Chondrocyte (in vitro differentiated cells): ENCODE measurements at regions not wholly inside any gene's neighbourhood (a gene's known extent, or its start where the extent isn't known, plus 50 kb on each side); places are given as distances from the start of the nearest gene placed in this dataset.

Experiments used
- DNase-seq: peaks from one replicate; pipeline ENCODE4 v3.0.0; 2021; ENCODE audit warnings: mixed read lengths, low spot score
- H3K27ac Mint-ChIP-seq: one replicate; pipeline ENCODE4 v1.8.0; 2021; ENCODE audit warnings: mild to moderate bottlenecking, moderate library complexity, mixed read lengths; ENCODE audit not compliant: unreplicated experiment
- H3K27me3 Mint-ChIP-seq: 2 replicates; pipeline ENCODE4 v1.8.0; 2021; ENCODE audit warnings: low read depth, mixed read lengths
- H3K36me3 Mint-ChIP-seq: 2 replicates; pipeline ENCODE4 v1.8.0; 2021; ENCODE audit warnings: low read depth, mixed read lengths
- H3K4me1 Mint-ChIP-seq: 2 replicates; pipeline ENCODE4 v1.8.0; 2021; ENCODE audit warnings: low read depth, mild to moderate bottlenecking, mixed read lengths
- H3K4me3 Mint-ChIP-seq: one replicate; pipeline ENCODE4 v1.8.0; 2021; ENCODE audit warnings: mild to moderate bottlenecking, moderate library complexity, mixed read lengths; ENCODE audit not compliant: unreplicated experiment
- H3K9me3 Mint-ChIP-seq: 2 replicates; pipeline ENCODE4 v1.8.0; 2021; ENCODE audit warnings: low read depth, mixed read lengths
- TF ChIP-seq, protein P1 (sequence below): fragments of 200-600 bp; sonication (generic); IDR thresholded peaks from 2 replicates; pipeline ENCODE4 v1.5.0; 2021; ENCODE audit warnings: antibody characterized with exemption, mild to moderate bottlenecking, moderate library complexity

DNA sequence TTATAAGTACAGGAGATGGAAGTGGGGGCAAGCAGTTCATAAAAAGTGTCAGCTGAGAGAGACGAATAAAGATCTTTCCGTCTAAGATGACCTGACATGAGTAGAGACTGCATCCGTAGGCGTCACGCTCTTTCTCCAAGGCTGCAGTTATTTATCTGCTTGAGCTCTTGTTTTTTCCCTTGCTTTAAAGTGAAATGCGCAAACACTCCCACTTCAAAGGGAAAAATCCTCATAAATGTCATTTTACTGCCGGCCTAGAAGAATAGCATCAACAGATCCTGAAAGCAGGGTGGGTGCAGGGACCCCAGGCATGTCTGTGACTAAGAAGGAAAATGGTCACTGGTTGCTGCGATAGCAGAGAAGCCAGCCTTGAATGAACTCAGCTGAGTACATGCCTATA is 647.4 kb downstream of the MED13L start:
- no peak overlapping the region for H3K4me3 Mint-ChIP-seq
- no peaks in the 10 kb centered on the region for H3K4me1 Mint-ChIP-seq
- H3K27me3 Mint-ChIP-seq, result peaks cover 4% of the 10 kb centered on the region
- peaks cover 8% of the 10 kb centered on the region for H3K9me3 Mint-ChIP-seq
- TF ChIP-seq, protein P1, sequence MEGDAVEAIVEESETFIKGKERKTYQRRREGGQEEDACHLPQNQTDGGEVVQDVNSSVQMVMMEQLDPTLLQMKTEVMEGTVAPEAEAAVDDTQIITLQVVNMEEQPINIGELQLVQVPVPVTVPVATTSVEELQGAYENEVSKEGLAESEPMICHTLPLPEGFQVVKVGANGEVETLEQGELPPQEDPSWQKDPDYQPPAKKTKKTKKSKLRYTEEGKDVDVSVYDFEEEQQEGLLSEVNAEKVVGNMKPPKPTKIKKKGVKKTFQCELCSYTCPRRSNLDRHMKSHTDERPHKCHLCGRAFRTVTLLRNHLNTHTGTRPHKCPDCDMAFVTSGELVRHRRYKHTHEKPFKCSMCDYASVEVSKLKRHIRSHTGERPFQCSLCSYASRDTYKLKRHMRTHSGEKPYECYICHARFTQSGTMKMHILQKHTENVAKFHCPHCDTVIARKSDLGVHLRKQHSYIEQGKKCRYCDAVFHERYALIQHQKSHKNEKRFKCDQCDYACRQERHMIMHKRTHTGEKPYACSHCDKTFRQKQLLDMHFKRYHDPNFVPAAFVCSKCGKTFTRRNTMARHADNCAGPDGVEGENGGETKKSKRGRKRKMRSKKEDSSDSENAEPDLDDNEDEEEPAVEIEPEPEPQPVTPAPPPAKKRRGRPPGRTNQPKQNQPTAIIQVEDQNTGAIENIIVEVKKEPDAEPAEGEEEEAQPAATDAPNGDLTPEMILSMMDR, result no peak
- no peak overlapping the region for H3K27ac Mint-ChIP-seq
- no peaks in the 10 kb centered on the region for H3K36me3 Mint-ChIP-seq
- no peak for DNase-seq

DNA sequence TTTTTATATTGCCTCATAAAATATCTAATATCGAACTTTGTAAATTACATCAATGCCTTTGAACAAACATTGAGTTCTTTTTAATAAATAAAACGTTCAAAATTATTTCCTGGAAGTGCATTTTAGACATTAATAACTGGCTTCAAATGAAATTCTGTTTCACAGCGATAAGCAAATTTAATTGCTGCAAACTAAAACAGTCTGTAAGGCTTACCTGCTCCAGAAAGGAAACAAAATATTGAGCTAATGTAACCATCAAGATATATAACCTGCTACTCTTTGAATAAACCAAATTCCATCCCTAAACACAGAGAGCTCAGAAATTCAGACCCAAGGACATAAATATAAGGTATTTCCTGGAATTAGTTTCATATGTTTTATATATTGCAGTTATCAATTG is 651.3 kb downstream of the MED13L start:
- no peaks in the 10 kb centered on the region for H3K4me1 Mint-ChIP-seq
- no peak overlapping the region for H3K27ac Mint-ChIP-seq
- peaks cover 12% of the 10 kb centered on the region for H3K9me3 Mint-ChIP-seq
- no peaks in the 10 kb centered on the region for H3K36me3 Mint-ChIP-seq
- peaks cover 5% of the 10 kb centered on the region for H3K27me3 Mint-ChIP-seq
- DNase-seq, result no peak
- TF ChIP-seq, protein P1, result no peak
- no peak overlapping the region for H3K4me3 Mint-ChIP-seq

DNA sequence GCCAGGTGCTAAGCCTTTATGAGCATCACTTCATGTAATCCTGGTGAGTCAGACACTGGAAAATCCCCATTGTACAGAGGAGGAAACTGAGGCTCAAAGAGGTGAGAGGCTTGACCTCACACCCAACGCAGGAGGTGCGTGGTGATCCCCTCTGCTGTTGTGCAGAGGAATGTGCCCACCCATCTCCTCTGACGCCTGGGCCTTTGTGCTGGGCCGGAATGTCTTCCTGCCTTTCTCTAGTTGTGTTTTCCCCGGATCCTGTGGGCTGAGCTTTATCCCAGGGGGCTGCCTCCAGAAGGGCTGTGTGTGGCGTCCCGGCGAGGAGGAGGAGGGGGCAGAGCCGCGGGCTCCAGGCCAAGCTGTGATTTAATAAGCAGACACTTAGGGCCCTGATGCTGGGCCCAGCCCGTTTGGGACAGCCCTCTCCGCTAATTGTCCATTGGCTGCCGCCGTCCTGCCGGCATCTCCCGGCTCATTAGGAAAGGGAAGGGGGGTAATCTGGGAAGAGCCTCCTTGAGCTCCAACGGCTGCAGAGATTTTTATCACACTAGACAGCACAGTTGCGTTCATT is 653.6 kb downstream of the MED13L start:
- peaks cover 6% of the 10 kb centered on the region for H3K9me3 Mint-ChIP-seq
- H3K27ac Mint-ChIP-seq, result no peak overlapping the region
- no peaks in the 10 kb centered on the region for H3K36me3 Mint-ChIP-seq
- H3K4me3 Mint-ChIP-seq, result no peak overlapping the region
- peaks cover 3% of the 10 kb centered on the region for H3K27me3 Mint-ChIP-seq
- no peak for DNase-seq
- TF ChIP-seq, protein P1, result no peak
- H3K4me1 Mint-ChIP-seq, result no peaks in the 10 kb centered on the region

DNA sequence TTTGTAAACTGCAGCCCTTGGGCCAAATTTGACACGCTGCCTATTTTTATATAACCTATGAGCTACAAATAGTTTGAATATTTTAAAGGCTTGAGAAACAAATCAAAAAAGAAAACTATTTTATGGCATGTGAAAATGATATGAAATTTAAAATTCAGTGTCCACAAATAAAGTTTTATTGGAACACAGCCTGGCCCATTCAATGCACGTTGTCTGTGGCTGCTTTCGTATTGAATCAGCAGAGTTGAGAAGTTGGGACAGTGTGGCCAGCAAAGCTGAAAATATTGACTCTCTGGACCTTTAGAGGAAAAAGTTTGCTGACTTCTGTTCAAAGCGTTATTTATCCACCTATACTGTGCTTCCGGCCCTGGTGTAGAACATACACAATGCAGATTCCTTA is 654.2 kb downstream of the MED13L start:
- peaks cover 6% of the 10 kb centered on the region for H3K9me3 Mint-ChIP-seq
- no peaks in the 10 kb centered on the region for H3K36me3 Mint-ChIP-seq
- no peak overlapping the region for H3K27ac Mint-ChIP-seq
- H3K27me3 Mint-ChIP-seq, result peaks cover 1% of the 10 kb centered on the region
- H3K4me1 Mint-ChIP-seq, result no peaks in the 10 kb centered on the region
- TF ChIP-seq, protein P1, result no peak
- H3K4me3 Mint-ChIP-seq, result no peak overlapping the region
- no peak for DNase-seq

DNA sequence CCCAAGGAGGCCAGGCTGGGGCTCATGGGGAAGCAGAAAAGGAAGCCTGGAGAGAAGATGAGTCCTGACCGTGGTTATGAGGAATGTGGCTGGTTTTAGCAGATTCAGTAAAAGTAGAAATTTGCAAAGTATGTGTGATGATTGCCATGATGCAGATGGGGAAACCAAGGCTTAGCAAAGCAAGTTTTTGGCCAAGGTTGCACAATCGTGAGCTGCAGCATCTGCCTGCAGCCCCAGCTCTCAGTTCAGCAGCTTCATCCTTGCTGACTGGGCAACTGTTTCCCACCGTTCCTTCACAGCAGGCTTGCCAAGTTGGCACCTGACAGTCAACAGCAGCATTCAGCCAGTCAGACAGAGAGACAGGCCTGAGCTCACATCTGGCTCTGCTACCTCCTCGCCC is 656.7 kb downstream of the MED13L start:
- no peak for DNase-seq
- TF ChIP-seq, protein P1, result no peak
- H3K36me3 Mint-ChIP-seq, result no peaks in the 10 kb centered on the region
- H3K4me3 Mint-ChIP-seq, result no peak overlapping the region
- no peaks in the 10 kb centered on the region for H3K4me1 Mint-ChIP-seq
- peaks cover 6% of the 10 kb centered on the region for H3K9me3 Mint-ChIP-seq
- H3K27ac Mint-ChIP-seq, result no peak overlapping the region
- H3K27me3 Mint-ChIP-seq, result peaks cover 1% of the 10 kb centered on the region
